Endothelial cell of umbilical vein (primary cell): ENCODE measurements at regions not wholly inside any gene's neighbourhood (a gene's known extent, or its start where the extent isn't known, plus 50 kb on each side); places are given as distances from the start of the nearest gene placed in this dataset.

Source experiments
- CTCF ChIP-seq, 2 donors: IDR thresholded peaks; 1 replicate in 1 of 2; 2 replicates in 1 of 2; pipeline ENCODE4 v1.5.1; 2011; ENCODE audit warnings: low read length in 2 of 2, mild to moderate bottlenecking in 2 of 2, moderate library complexity in 2 of 2, control low read depth in 1 of 2, inconsistent platforms in 1 of 2, low read depth in 1 of 2; ENCODE audit not compliant: insufficient read depth in 1 of 2; ENCODE audit errors: extremely low read depth in 1 of 2
- EZH2 ChIP-seq: IDR thresholded peaks from 2 replicates; pipeline ENCODE4 v1.6.1; 2012; ENCODE audit warnings: borderline replicate concordance, low read depth, mild to moderate bottlenecking, moderate library complexity, low read length, inconsistent platforms; ENCODE audit not compliant: severe bottlenecking
- GATA2 ChIP-seq: IDR thresholded peaks from 2 replicates; pipeline ENCODE4 v1.7.0; 2011; ENCODE audit warnings: low read depth, mild to moderate bottlenecking, moderate library complexity, mixed read lengths, low read length; ENCODE audit not compliant: insufficient read length, insufficient read depth
- JUN ChIP-seq: IDR thresholded peaks from 2 replicates; pipeline ENCODE4 v1.6.1; 2011; ENCODE audit warnings: borderline replicate concordance, low read depth; ENCODE audit not compliant: insufficient read length, insufficient read depth
- MYC ChIP-seq: IDR thresholded peaks from one replicate; pipeline ENCODE4 v1.6.1; 2011; ENCODE audit warnings: mild to moderate bottlenecking, low read depth, low read length
- POLR2A ChIP-seq: IDR thresholded peaks from 2 replicates; pipeline ENCODE4 v1.6.1; 2012; ENCODE audit warnings: low read depth, mild to moderate bottlenecking, control low read depth, low read length
- POLR2AphosphoS5 ChIP-seq: IDR thresholded peaks from 2 replicates; pipeline ENCODE4 v1.6.1; 2012; ENCODE audit warnings: low read depth, mild to moderate bottlenecking, control low read depth, low read length, moderate library complexity; ENCODE audit not compliant: insufficient read depth
- TF ChIP-seq, protein P1 (sequence below): IDR thresholded peaks from 2 replicates; pipeline ENCODE4 v1.6.1; 2011; ENCODE audit not compliant: insufficient read depth, insufficient read length

GRCh38 chr6:37095997-37096396, 74.0 kb upstream of the PIM1 start:
- TF ChIP-seq CTCF (IDR thresholded peaks at IDR 0.05; ENCODE audit: extremely low read depth in 1 of 2, insufficient read depth in 1 of 2, low read depth in 1 of 2, low read length in 2 of 2) (no peak), POLR2A (no peak), GATA2 (no peak), MYC (no peak), EZH2 (no peak), JUN (no peak), POLR2AphosphoS5 (no peak)
- TF ChIP-seq, protein P1, sequence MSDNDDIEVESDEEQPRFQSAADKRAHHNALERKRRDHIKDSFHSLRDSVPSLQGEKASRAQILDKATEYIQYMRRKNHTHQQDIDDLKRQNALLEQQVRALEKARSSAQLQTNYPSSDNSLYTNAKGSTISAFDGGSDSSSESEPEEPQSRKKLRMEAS = no peak
